Adipose tissue (tissue), 3 donors: ENCODE measurements at regions not wholly inside any gene's neighbourhood (a gene's known extent, or its start where the extent isn't known, plus 50 kb on each side); places are given as distances from the start of the nearest gene placed in this dataset.
"Not testable (repeated sequence)": the region's sequence is repeated elsewhere in the genome, so short reads cannot be mapped to it uniquely, and the experiment has no call there.

Experiments
- H3K27ac ChIP-seq: one replicate; pipeline ENCODE4 v1.5.1; 2013; ENCODE audit warnings: low read depth, low read length
- WGBS, 3 donors: extraction: QIAGEN DNeasy Blood & Tissue Kit; methylation state at CpG; one replicate each; pipeline ENCODE4 v1.1.7; 2013; 5-methylcytosine and 5-hydroxymethylcytosine counted together
- donor health status: healthy with polysubstance abuse.
- donor health status: Bipolar disorder and iron deficiency.
- donor health status: healthy.

DNA sequence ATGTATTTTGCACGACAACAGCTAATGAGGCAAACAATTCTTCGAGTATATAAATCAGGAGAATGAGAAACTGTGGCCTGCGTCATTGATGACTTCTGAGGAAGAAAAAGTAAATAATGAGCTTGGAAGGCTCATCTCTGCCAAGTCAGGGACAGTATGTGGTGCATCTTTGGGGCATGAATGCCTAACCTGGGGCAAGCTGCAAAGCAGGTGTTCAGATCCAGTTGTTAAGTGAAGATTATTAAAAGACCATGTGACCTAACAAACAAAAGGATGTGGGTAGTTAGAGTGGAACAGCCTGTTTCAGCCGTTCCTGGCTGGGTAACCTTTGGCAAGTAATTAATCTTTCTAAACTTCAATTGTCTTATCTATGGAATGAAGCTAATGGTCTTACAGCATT, 93.0 kb downstream of the LYZL2 start:
- WGBS, 3 donors = 35 to 53% (median 43%) methylated on average over 4 of the region's 4 CpGs
- no peak overlapping the region for H3K27ac ChIP-seq

- H3K27ac ChIP-seq = no peak overlapping the region
- WGBS, 3 donors = 90 to 94% (median 93%) methylated on average over 4 of the region's 4 CpGs
Observed at GRCh38 chr10:30535677-30536076, 93.9 kb downstream of the LYZL2 start.

DNA sequence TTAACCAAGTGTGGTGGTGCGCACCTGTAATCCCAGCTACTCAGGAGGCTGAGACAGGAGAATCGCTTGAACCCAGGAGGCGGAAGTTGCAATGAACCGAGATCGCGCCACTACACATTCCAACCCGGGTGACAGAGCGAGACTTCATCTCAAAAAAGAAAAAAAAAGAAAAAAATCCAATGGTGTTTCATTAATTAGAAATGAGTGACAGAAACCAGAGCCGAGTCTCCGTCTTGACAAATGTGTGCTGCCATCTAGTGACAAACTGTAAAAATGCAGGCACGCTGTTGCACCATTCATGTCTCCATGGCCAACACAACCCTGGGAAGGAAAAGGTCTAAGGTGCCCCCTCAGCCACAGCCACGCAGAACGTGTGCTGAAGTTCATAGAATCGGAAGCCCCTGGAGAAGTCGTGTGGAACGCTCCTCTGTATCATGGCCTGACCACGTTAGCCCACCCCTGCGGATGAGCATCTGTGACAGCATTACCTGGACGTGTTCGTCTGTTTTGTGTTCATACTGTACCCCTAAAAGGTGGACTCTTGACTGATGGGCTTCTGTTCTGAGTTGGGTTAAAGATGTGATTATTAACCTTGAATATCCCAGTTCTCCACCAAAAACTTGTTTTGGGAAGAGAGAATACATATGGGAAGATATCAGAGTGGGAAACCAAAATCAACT, 94.9 kb downstream of the LYZL2 start:
- H3K27ac ChIP-seq = no peak overlapping the region
- 27 to 30% (median 30%) methylated on average over 20 of the region's 20 CpGs for WGBS, 3 donors

- H3K27ac ChIP-seq = no peak overlapping the region
- 91 to 94% (median 93%) methylated on average over 8 of the region's 8 CpGs for WGBS, 3 donors
Observed at GRCh38 chr10:30531751-30532530, 97.6 kb downstream of the LYZL2 start.

- 50 to 91% (median 51%) methylated on average over 28 of the region's 28 CpGs for WGBS, 3 donors
Observed at GRCh38 chr10:30529373-30529998, 95.5 kb downstream of the MAP3K8 start.

DNA sequence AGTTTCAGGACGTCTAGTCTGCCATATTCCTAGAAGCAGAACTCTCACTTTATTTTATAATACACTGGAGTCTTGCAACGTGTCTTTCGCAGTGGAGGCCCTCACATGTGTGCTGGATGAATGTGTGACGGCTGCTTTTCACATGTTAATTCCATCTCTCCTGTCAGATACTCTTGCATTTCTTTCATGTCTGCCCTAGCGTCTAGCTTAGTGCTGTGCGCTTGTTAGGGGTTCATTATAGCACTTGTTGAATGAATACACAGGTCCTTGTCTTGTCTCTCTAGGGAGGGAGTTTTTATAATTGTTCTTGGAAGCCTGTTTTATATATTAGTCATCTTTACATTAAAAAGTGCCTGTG, 94.4 kb downstream of the MAP3K8 start:
- 85 to 93% (median 89%) methylated on average over 6 of the region's 6 CpGs for WGBS, 3 donors
- no peak overlapping the region for H3K27ac ChIP-seq

More at GRCh38 chr10:30529373-30529998, 95.5 kb downstream of the MAP3K8 start:
- no peak overlapping the region for H3K27ac ChIP-seq

DNA sequence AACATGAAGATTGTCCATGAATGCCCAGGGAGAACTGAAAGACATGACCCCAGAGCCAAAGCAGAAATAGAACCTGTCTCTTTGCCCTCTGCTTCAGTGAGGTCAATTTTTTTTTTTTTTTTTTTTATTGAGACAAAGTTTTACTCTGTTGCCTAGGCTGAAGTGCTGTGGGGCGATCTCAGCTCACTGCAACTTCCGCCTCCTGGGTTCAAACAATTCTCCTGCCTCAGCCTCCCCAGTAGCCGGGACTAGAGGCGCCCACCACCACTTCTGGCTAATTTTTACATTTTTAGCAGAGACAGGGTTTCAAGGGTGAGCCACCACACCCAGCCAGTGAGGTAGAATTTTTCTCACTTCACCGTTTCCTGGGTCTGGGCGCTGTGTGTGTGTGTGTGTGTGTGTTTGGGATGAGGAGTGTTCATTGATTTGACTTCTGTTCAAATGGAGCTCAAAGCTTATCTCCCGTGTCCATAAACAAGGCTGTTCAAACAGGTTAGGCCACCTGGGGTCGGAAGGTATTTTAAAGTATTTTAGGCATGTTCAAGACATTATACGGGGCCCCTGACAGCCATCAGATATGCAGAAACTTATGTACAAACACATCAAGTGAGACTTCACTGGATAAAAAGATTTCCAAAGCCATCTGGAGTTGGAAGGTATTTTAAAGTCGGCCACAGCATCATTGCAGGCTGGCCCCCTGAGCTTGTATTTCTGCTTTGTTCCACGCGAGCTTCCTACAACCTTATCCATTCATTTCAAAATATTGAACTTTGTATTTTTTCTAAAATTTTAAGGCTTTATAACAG, 93.8 kb downstream of the MAP3K8 start:
- 47 to 86% (median 74%) methylated on average over 12 of the region's 12 CpGs for WGBS, 3 donors
- H3K27ac ChIP-seq = no peak overlapping the region

- H3K27ac ChIP-seq = not testable (repeated sequence)
- WGBS, 3 donors = 25 to 74% (median 62%) methylated on average over 8 of the region's 8 CpGs
Observed at GRCh38 chr10:30522661-30523078, 88.7 kb downstream of the MAP3K8 start.

- 87 to 98% (median 95%) methylated on average over 1 of the region's 1 CpG for WGBS, 3 donors
- H3K27ac ChIP-seq = no peak overlapping the region
Observed at GRCh38 chr10:30518907-30519306, 84.9 kb downstream of the MAP3K8 start.
